ENCODE measurements at regions not wholly inside any gene's neighbourhood (a gene's known extent, or its start where the extent isn't known, plus 50 kb on each side); places are given as distances from the start of the nearest gene placed in this dataset.

DNA sequence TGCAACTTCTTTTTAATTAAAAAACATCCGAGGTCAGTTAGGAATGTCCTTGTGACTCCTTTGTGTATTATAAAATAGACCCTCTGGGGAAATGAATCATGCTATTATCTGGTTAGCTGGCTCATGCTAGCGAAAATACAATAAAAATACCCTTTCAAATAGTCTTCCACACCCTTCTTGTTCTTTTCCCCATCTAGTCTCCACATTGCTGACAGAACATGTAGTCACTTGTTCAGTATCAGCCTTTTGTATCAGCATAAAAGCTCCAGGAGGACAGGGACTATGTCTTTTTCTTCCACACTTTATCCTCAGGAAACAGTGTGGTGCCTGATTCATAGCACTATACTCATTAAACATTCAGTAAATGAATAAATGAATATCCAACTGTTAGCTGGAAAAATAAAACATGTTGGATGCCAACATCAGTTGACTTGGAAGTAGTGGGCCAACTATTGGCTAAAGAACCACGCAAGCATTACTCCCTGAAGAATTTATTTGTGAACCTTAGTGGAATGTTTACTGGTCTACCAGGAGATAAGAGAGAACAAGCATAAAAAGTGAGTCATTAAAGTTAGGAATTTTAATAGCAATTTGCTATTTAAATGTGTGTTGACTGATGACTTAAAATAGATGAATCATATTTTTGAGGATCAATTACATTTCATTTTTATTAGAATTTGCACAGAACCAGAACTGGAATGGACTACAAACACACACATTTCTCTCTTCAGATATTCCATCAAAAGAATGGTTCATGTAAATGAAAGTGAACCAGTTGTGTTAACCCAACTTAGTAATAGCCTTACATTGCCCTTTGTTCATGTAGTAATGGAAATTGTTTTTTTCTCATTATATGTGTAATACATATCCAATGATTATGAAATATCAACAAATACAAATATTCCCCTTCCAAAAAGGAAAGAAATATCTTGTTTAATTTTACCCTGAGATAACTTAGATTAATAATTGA is 129.6 kb downstream of the DKK1 start:
- Histone ChIP-seq H3K4me1 (ENCODE audit: control insufficient read depth in 3 of 3, insufficient read depth in 2 of 3, low read depth in 1 of 3, low read length in 2 of 3) (no peaks in the 10 kb centered on the region), H3K9me3 (ENCODE audit: control insufficient read depth in 2 of 2, insufficient read depth in 1 of 2, low read depth in 1 of 2, low read length in 1 of 2) (no peaks in the 10 kb centered on the region), H3K27ac (ENCODE audit: low read depth in 1 of 3, low read length in 2 of 3) (no peak overlapping the region), H3K27me3 (ENCODE audit: control insufficient read depth in 3 of 3, insufficient read depth in 3 of 3, low read length in 3 of 3) (no peaks in the 10 kb centered on the region), H3K36me3 (ENCODE audit: control insufficient read depth in 3 of 3, insufficient read depth in 2 of 3, low read depth in 1 of 3, low read length in 3 of 3) (no peaks in the 10 kb centered on the region), H3K4me3 (ENCODE audit: low read depth in 1 of 3, low read length in 3 of 3) (no peak overlapping the region)
- FAIRE-seq = peak; percentile 51
- WGBS, 3 donors = 35 to 60% (median 50%) methylated on average over 3 of the region's 3 CpGs
- no peak for DNase-seq

DNA sequence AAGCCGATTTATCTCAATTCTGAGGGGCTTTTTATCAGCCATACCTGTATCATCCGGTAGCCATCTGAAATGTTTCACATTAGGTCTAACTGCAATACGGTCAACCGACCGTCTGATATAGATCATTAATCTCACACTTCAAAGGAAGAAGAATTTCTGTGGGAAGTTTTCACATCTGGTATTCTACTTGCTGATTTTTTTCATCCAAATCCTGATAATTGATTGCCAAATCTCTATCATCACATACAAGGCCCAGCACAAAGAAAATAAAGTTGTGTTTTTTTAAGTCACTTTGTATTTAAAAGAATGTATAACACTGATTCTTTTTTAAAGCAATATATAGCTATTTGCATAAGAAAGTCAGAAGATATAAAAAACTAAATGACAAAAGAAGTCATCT is 132.3 kb downstream of the DKK1 start:
- H3K9me3 ChIP-seq (ENCODE audit: control insufficient read depth in 2 of 2, insufficient read depth in 1 of 2, low read depth in 1 of 2, low read length in 1 of 2) = no peaks in the 10 kb centered on the region
- DNase-seq = no peak
- no peaks in the 10 kb centered on the region for H3K27me3 ChIP-seq (ENCODE audit: control insufficient read depth in 3 of 3, insufficient read depth in 3 of 3, low read length in 3 of 3)
- H3K27ac ChIP-seq (ENCODE audit: low read depth in 1 of 3, low read length in 2 of 3) = no peak overlapping the region
- no peak overlapping the region for H3K4me3 ChIP-seq (ENCODE audit: low read depth in 1 of 3, low read length in 3 of 3)
- H3K4me1 ChIP-seq (ENCODE audit: control insufficient read depth in 3 of 3, insufficient read depth in 2 of 3, low read depth in 1 of 3, low read length in 2 of 3) = no peaks in the 10 kb centered on the region
- H3K36me3 ChIP-seq (ENCODE audit: control insufficient read depth in 3 of 3, insufficient read depth in 2 of 3, low read depth in 1 of 3, low read length in 3 of 3) = no peaks in the 10 kb centered on the region
- FAIRE-seq = no peak
- 64 to 77% (median 67%) methylated on average over 5 of the region's 5 CpGs for WGBS, 3 donors

DNA sequence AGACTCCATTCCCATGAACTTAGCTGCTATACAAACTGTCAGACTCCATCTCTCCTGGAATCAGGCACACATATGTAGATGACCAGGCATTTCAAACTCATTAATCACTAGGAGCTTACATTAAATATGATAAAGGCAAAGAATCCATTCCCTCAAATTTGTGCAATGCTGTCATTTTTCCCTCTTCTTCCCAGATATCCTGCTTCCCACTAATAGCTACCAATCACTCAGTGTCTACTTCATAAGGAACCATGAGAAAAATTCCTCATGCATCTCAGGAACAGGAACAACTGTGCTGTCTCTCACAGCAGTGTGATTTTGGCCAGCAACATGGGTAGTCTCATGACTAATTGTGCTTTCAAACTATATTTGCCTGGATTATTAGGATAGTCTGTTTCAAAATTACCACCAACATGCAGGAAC is 133.9 kb downstream of the DKK1 start:
- Histone ChIP-seq H3K9me3 (ENCODE audit: control insufficient read depth in 2 of 2, insufficient read depth in 1 of 2, low read depth in 1 of 2, low read length in 1 of 2) (no peaks in the 10 kb centered on the region), H3K27ac (ENCODE audit: low read depth in 1 of 3, low read length in 2 of 3) (no peak overlapping the region), H3K27me3 (ENCODE audit: control insufficient read depth in 3 of 3, insufficient read depth in 3 of 3, low read length in 3 of 3) (no peaks in the 10 kb centered on the region), H3K4me3 (ENCODE audit: low read depth in 1 of 3, low read length in 3 of 3) (no peak overlapping the region), H3K4me1 (ENCODE audit: control insufficient read depth in 3 of 3, insufficient read depth in 2 of 3, low read depth in 1 of 3, low read length in 2 of 3) (no peaks in the 10 kb centered on the region), H3K36me3 (ENCODE audit: control insufficient read depth in 3 of 3, insufficient read depth in 2 of 3, low read depth in 1 of 3, low read length in 3 of 3) (no peaks in the 10 kb centered on the region)
- FAIRE-seq = no peak
- DNase-seq = no peak

DNA sequence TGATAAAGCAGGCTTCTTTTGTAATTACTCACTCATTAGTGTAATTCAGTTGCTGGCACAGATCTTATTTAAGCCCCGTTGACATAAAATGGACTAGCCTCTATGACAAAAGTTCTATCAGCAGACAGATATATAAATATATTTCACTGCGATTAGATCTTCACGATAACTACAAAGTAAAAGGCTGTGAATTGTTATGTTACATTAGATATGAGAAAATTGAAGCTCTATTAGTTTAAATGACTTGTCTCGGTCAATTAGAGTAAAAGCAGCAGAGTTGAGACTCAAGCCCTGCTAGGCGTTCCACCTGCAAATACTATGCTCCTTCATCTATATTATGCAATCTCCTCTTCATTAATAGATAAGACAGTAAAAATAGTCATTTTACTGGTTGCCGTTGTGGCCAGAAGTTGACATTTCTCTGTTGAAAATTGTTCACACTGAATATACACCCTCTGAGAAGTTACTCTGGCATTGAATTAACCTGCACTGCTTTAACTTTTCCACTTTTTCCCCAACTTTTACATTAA is 136.7 kb downstream of the DKK1 start:
- DNase-seq = no peak
- H3K9me3 ChIP-seq (ENCODE audit: control insufficient read depth in 2 of 2, insufficient read depth in 1 of 2, low read depth in 1 of 2, low read length in 1 of 2) = no peaks in the 10 kb centered on the region
- no peak overlapping the region for H3K27ac ChIP-seq (ENCODE audit: low read depth in 1 of 3, low read length in 2 of 3)
- H3K36me3 ChIP-seq (ENCODE audit: control insufficient read depth in 3 of 3, insufficient read depth in 2 of 3, low read depth in 1 of 3, low read length in 3 of 3) = no peaks in the 10 kb centered on the region
- no peaks in the 10 kb centered on the region for H3K4me1 ChIP-seq (ENCODE audit: control insufficient read depth in 3 of 3, insufficient read depth in 2 of 3, low read depth in 1 of 3, low read length in 2 of 3)
- 82 to 89% (median 83%) methylated on average over 6 of the region's 6 CpGs for whole genome bisulfite sequencing, 3 donors
- FAIRE-seq = no peak
- no peak overlapping the region for H3K4me3 ChIP-seq (ENCODE audit: low read depth in 1 of 3, low read length in 3 of 3)
- H3K27me3 ChIP-seq (ENCODE audit: control insufficient read depth in 3 of 3, insufficient read depth in 3 of 3, low read length in 3 of 3) = no peaks in the 10 kb centered on the region

DNA sequence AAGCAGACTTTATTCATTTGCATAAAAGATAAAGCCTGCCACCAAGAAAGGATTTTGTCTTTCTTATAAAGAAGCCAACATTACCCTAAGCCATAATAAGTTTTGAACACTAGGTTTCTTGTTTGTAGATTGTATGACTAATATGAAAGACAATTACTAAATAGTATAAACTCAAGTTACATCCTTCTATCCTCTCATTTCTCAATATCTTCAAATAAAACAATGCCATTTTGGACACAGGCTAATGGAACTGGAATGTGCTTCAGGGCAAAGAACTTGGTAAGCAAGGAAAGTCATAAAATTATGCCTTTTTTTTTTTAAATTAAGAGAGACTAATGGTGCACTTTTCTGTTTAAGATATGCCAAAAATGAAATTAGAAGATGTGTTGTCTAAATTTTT is 137.7 kb downstream of the DKK1 start:
- Histone ChIP-seq H3K9me3 (ENCODE audit: control insufficient read depth in 2 of 2, insufficient read depth in 1 of 2, low read depth in 1 of 2, low read length in 1 of 2) (no peaks in the 10 kb centered on the region), H3K4me3 (ENCODE audit: low read depth in 1 of 3, low read length in 3 of 3) (no peak overlapping the region), H3K36me3 (ENCODE audit: control insufficient read depth in 3 of 3, insufficient read depth in 2 of 3, low read depth in 1 of 3, low read length in 3 of 3) (no peaks in the 10 kb centered on the region), H3K27me3 (ENCODE audit: control insufficient read depth in 3 of 3, insufficient read depth in 3 of 3, low read length in 3 of 3) (no peaks in the 10 kb centered on the region), H3K4me1 (ENCODE audit: control insufficient read depth in 3 of 3, insufficient read depth in 2 of 3, low read depth in 1 of 3, low read length in 2 of 3) (no peaks in the 10 kb centered on the region), H3K27ac (ENCODE audit: low read depth in 1 of 3, low read length in 2 of 3) (no peak overlapping the region)
- DNase-seq = no peak
- FAIRE-seq = no peak

DNA sequence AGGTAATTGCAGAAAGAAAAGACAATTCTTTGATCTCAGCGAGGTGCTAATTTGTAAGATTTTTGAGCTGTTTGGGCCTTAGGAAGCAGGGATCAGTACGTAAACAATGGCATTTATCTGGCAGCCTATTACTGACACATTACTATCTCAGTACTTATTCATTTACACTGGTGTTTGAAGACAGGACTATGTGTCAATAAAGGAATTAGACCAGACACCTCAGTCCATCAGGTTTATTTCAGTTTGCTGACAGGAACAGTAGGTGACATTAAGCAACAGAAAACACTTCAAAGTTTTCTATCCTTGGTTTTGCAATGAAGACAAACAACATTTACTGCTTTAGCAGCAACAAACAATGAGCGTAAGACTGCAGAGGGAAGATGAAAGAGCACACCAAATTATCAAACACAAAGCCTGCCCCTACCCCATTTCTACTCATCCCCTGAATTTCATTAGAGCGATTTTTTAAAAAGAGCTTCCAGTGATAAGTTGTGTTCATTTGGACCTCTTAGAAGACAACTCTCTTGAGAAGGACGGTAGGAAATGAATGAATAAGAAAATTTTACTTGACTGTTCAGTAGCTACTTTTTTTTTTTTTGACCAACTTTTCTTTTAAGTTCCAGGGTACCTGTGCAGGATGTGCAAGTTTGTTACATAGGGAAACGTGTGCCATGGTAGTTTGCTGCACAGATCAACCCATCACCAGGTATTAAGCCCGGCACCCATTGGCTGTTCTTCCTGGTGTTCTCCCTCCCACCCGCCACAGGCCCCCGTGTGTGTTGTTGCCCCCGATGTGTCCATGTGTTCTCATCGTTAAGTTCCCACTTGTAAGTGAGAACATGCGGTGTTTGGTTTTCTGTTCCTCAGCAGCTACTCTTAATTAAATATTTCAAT is 138.8 kb downstream of the DKK1 start:
- 59 to 75% (median 69%) methylated on average over 12 of the region's 12 CpGs for WGBS, 3 donors
- Histone ChIP-seq H3K4me1 (ENCODE audit: control insufficient read depth in 3 of 3, insufficient read depth in 2 of 3, low read depth in 1 of 3, low read length in 2 of 3) (no peaks in the 10 kb centered on the region), H3K27ac (ENCODE audit: low read depth in 1 of 3, low read length in 2 of 3) (no peak overlapping the region), H3K4me3 (ENCODE audit: low read depth in 1 of 3, low read length in 3 of 3) (no peak overlapping the region), H3K36me3 (ENCODE audit: control insufficient read depth in 3 of 3, insufficient read depth in 2 of 3, low read depth in 1 of 3, low read length in 3 of 3) (no peaks in the 10 kb centered on the region), H3K27me3 (ENCODE audit: control insufficient read depth in 3 of 3, insufficient read depth in 3 of 3, low read length in 3 of 3) (no peaks in the 10 kb centered on the region), H3K9me3 (ENCODE audit: control insufficient read depth in 2 of 2, insufficient read depth in 1 of 2, low read depth in 1 of 2, low read length in 1 of 2) (no peaks in the 10 kb centered on the region)
- DNase-seq (no peak), FAIRE-seq (no peak)

DNA sequence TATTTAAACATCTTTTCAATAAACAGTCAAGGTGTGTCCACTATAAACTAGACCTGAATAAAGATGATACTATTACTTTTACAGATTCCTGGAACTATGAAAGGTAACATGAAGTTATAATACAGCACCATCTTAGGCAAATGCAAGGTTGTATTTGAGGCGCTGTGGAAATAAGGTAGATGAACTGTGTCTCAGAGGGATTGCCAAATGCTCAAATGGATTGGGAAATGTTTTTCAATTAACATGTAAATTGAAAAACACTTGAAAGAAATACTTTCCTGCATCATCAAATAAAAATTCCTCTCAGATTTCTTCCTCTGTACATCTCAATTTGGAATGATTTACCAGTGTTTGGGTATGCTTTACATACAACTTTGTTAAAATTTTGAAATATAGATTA is 139.4 kb downstream of the DKK1 start:
- WGBS, 3 donors = 90 to 97% (median 94%) methylated on average over 1 of the region's 1 CpG
- no peak for FAIRE-seq
- H3K27me3 ChIP-seq (ENCODE audit: control insufficient read depth in 3 of 3, insufficient read depth in 3 of 3, low read length in 3 of 3) = no peaks in the 10 kb centered on the region
- H3K9me3 ChIP-seq (ENCODE audit: control insufficient read depth in 2 of 2, insufficient read depth in 1 of 2, low read depth in 1 of 2, low read length in 1 of 2) = no peaks in the 10 kb centered on the region
- no peaks in the 10 kb centered on the region for H3K36me3 ChIP-seq (ENCODE audit: control insufficient read depth in 3 of 3, insufficient read depth in 2 of 3, low read depth in 1 of 3, low read length in 3 of 3)
- no peaks in the 10 kb centered on the region for H3K4me1 ChIP-seq (ENCODE audit: control insufficient read depth in 3 of 3, insufficient read depth in 2 of 3, low read depth in 1 of 3, low read length in 2 of 3)
- no peak for DNase-seq
- H3K4me3 ChIP-seq (ENCODE audit: low read depth in 1 of 3, low read length in 3 of 3) = no peak overlapping the region
- H3K27ac ChIP-seq (ENCODE audit: low read depth in 1 of 3, low read length in 2 of 3) = no peak overlapping the region

DNA sequence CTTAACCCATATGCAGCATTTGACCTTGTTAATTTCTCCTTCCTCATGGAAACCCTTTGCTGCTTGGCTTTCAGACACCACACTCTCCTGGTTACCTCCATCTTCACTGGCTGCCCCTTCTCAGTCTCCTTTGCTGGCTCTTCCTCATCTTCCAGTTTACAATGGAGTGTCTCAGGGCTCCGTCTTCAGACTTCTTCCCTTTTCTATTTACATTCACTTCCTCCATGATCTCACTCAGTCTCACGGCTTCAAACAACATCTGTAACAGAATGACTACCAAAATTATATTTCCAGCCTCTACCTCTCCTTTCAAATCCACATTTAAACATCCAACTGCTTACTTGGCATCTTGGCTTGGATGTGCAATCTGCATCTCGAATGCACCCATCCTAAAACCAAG is 140.4 kb downstream of the DKK1 start:
- H3K36me3 ChIP-seq (ENCODE audit: control insufficient read depth in 3 of 3, insufficient read depth in 2 of 3, low read depth in 1 of 3, low read length in 3 of 3) = no peaks in the 10 kb centered on the region
- no peaks in the 10 kb centered on the region for H3K9me3 ChIP-seq (ENCODE audit: control insufficient read depth in 2 of 2, insufficient read depth in 1 of 2, low read depth in 1 of 2, low read length in 1 of 2)
- DNase-seq = no peak
- H3K4me3 ChIP-seq (ENCODE audit: low read depth in 1 of 3, low read length in 3 of 3) = no peak overlapping the region
- no peak for FAIRE-seq
- H3K27me3 ChIP-seq (ENCODE audit: control insufficient read depth in 3 of 3, insufficient read depth in 3 of 3, low read length in 3 of 3) = no peaks in the 10 kb centered on the region
- WGBS, 3 donors = 69 to 82% (median 70%) methylated on average over 3 of the region's 3 CpGs
- H3K4me1 ChIP-seq (ENCODE audit: control insufficient read depth in 3 of 3, insufficient read depth in 2 of 3, low read depth in 1 of 3, low read length in 2 of 3) = no peaks in the 10 kb centered on the region
- no peak overlapping the region for H3K27ac ChIP-seq (ENCODE audit: low read depth in 1 of 3, low read length in 2 of 3)
